ENCODE measurements at regions not wholly inside any gene's neighbourhood (a gene's known extent, or its start where the extent isn't known, plus 50 kb on each side); places are given as distances from the start of the nearest gene placed in this dataset.

DNA sequence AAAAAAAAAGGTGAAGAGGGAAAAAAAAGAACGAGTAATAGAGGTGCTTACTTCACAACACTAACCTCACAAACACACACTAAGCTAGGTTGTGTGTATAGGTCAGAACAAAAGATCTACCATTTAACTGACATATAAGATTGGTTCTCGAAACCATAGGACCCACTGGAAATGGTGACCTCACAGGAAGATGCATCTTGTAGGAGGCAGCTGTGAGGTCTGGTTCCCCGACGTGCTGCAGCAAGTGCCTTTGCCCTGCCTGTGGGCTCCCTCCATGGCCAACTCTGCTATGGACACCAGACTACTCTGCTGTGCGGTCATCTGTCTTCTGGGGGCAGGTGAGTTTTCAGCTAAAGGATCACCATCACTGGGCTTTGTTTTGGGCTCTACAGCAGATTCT, 133.8 kb upstream of the PRSS1 start:
- no peaks in the 10 kb centered on the region for H3K9me2 ChIP-seq (ENCODE audit: insufficient read depth)
- H3F3A ChIP-seq (ENCODE audit: insufficient read depth, low read depth), result no peaks in the 10 kb centered on the region
- no peak overlapping the region for H3K4me3 ChIP-seq
- BruUV-seq (replicated peaks), result no TSS peak
- intact Hi-C loops (cut with micrococcal nuclease; ENCODE audit: unreplicated experiment), result no loop called here
- H3K4me2 ChIP-seq, result no peak overlapping the region
- no peaks in the 10 kb centered on the region for H3K79me2 ChIP-seq (ENCODE audit: low read depth)
- ChIA-PET CTCF (no interaction called here), POLR2A (ENCODE audit: unreplicated experiment) (no interaction called here)
- no peaks in the 10 kb centered on the region; the same call in 1 of the 2 replicates for H3K9me3 ChIP-seq (ENCODE audit: insufficient read depth, low read depth)
- no peaks in the 10 kb centered on the region for H3K36me3 ChIP-seq (ENCODE audit: low read depth)
- H3K4me1 ChIP-seq (replicated peaks; ENCODE audit: insufficient read depth), result no peaks in the 10 kb centered on the region
- TF ChIP-seq, protein P1, sequence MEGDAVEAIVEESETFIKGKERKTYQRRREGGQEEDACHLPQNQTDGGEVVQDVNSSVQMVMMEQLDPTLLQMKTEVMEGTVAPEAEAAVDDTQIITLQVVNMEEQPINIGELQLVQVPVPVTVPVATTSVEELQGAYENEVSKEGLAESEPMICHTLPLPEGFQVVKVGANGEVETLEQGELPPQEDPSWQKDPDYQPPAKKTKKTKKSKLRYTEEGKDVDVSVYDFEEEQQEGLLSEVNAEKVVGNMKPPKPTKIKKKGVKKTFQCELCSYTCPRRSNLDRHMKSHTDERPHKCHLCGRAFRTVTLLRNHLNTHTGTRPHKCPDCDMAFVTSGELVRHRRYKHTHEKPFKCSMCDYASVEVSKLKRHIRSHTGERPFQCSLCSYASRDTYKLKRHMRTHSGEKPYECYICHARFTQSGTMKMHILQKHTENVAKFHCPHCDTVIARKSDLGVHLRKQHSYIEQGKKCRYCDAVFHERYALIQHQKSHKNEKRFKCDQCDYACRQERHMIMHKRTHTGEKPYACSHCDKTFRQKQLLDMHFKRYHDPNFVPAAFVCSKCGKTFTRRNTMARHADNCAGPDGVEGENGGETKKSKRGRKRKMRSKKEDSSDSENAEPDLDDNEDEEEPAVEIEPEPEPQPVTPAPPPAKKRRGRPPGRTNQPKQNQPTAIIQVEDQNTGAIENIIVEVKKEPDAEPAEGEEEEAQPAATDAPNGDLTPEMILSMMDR (conservative IDR thresholded peaks at IDR 0.05), result no peak
- no peak for TF ChIP-seq EZH2 (IDR thresholded peaks at IDR 0.05; ENCODE audit: low read depth)
- no peak overlapping the region for H2AFZ ChIP-seq
- H4K20me1 ChIP-seq (ENCODE audit: insufficient read depth), result no peaks in the 10 kb centered on the region
- no peak overlapping the region for H3K27ac ChIP-seq
- DNase-seq, result no peak
- no peaks in the 10 kb centered on the region for H3K27me3 ChIP-seq (ENCODE audit: insufficient read depth, low read depth)

DNA sequence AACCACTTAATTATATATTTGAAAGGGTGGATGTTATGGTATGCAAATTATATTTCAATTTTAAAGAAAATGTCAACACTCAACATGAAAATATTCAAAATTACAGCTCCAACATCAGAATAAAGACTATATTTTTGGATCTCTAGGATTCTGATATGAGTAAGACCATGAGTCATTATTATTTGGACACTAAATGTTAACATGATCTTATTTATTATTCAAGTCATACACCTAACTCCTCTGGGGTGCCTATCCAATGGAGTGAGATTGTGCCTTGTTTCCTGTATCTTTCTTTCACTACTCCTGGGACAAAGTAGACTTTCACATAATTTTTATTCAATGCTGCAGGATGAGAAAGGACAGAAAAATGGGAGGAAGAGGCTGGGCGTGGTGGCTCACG, 135.2 kb upstream of the PRSS1 start:
- peaks cover 1% of the 10 kb centered on the region for H3K4me1 ChIP-seq (replicated peaks; ENCODE audit: insufficient read depth)
- no peak overlapping the region for H3K4me2 ChIP-seq
- H2AFZ ChIP-seq, result no peak overlapping the region
- DNase-seq, result no peak
- POLR2A ChIA-PET (ENCODE audit: unreplicated experiment), result no interaction called here
- BruUV-seq (replicated peaks), result no TSS peak
- intact Hi-C loops (cut with micrococcal nuclease; ENCODE audit: unreplicated experiment), result no loop called here
- H3K4me3 ChIP-seq, result no peak overlapping the region
- TF ChIP-seq, protein P1 (conservative IDR thresholded peaks at IDR 0.05), result no peak
- TF ChIP-seq EZH2 (IDR thresholded peaks at IDR 0.05; ENCODE audit: low read depth), result no peak
- H3K9me2 ChIP-seq (ENCODE audit: insufficient read depth), result no peaks in the 10 kb centered on the region
- H3K27ac ChIP-seq, result no peak overlapping the region
- H3K9me3 ChIP-seq (ENCODE audit: insufficient read depth, low read depth), result no peaks in the 10 kb centered on the region; the same call in 1 of the 2 replicates
- no peaks in the 10 kb centered on the region for H3K36me3 ChIP-seq (ENCODE audit: low read depth)
- H3K27me3 ChIP-seq (ENCODE audit: insufficient read depth, low read depth), result no peaks in the 10 kb centered on the region
- H4K20me1 ChIP-seq (ENCODE audit: insufficient read depth), result no peaks in the 10 kb centered on the region
- H3K79me2 ChIP-seq (ENCODE audit: low read depth), result no peaks in the 10 kb centered on the region
- H3F3A ChIP-seq (ENCODE audit: insufficient read depth, low read depth), result no peaks in the 10 kb centered on the region
- CTCF ChIA-PET, result no interaction called here

DNA sequence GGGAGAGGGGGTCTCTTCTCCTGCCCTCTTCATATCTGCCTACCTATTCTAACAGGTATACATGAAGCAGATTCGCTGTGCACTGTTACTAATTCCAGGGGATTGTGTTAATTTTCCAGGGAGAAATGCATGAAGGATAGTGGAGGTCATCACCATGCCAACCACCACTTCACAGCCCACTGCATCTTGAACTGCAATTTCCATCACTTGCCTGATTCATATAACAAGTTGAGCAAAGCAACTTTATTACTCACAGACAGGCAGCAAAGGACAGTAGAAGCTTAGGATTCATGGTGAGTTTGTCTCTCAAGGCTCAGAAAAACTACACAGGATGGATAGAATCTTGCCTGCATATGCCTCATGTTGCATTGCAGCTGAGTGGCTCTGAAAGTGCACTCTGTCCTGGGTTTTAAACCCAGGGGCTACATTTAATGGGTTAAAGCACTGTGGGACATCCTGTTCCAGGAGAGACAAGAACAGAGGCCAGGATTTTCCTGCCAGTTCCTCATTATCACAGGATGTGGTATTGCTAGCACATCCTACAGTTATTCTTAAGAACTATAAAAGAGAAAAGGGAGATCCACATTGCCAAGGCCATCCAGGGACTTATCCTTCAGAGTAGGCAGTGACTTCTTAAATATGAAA, 136.9 kb upstream of the PRSS1 start:
- Histone ChIP-seq H3K4me1 (replicated peaks; ENCODE audit: insufficient read depth) (peaks cover 13% of the 10 kb centered on the region), H3K9me2 (ENCODE audit: insufficient read depth) (no peaks in the 10 kb centered on the region), H4K20me1 (ENCODE audit: insufficient read depth) (no peaks in the 10 kb centered on the region), H3K4me3 (no peak overlapping the region), H3K27ac (no peak overlapping the region), H3K27me3 (ENCODE audit: insufficient read depth, low read depth) (no peaks in the 10 kb centered on the region), H3K79me2 (ENCODE audit: low read depth) (no peaks in the 10 kb centered on the region), H3K36me3 (ENCODE audit: low read depth) (no peaks in the 10 kb centered on the region), H3F3A (ENCODE audit: insufficient read depth, low read depth) (peaks cover 7% of the 10 kb centered on the region; the same call in 1 of the 2 replicates), H3K9me3 (ENCODE audit: insufficient read depth, low read depth) (no peaks in the 10 kb centered on the region; the same call in 1 of the 2 replicates), H3K4me2 (no peak overlapping the region), H2AFZ (no peak overlapping the region)
- CTCF ChIA-PET, result no interaction called here
- DNase-seq, result no peak
- intact Hi-C loops (cut with micrococcal nuclease; ENCODE audit: unreplicated experiment), result no loop called here
- TF ChIP-seq, protein P1 (conservative IDR thresholded peaks at IDR 0.05), result no peak
- no peak for TF ChIP-seq EZH2 (IDR thresholded peaks at IDR 0.05; ENCODE audit: low read depth)
- POLR2A ChIA-PET (ENCODE audit: unreplicated experiment), result no interaction called here
- BruUV-seq (replicated peaks), result no TSS peak

Data from PC-9 (cell line).